Ascending aorta (tissue), 2 donors: ENCODE measurements at regions not wholly inside any gene's neighbourhood (a gene's known extent, or its start where the extent isn't known, plus 50 kb on each side); places are given as distances from the start of the nearest gene placed in this dataset.

Experiments used
- DNase-seq, 2 donors: peaks; one replicate each; pipeline ENCODE4 v3.0.0-alpha.2; 2019; ENCODE audit warnings: low spot score in 2 of 2
- H3K27ac ChIP-seq, 2 donors: fragments of 200-600 bp; sonication (generic); one replicate each; pipeline ENCODE4 v1.5.1; 2016 to 2017; ENCODE audit warnings: mild to moderate bottlenecking in 1 of 2
- H3K27me3 ChIP-seq: fragments of 200-600 bp; sonication (generic); one replicate; pipeline ENCODE4 v1.5.1; 2017
- H3K36me3 ChIP-seq, 2 donors: fragments of 200-600 bp; sonication (generic); one replicate each; pipeline ENCODE4 v1.5.1; 2016
- H3K4me1 ChIP-seq, 2 donors: fragments of 200-600 bp; sonication (generic); one replicate each; pipeline ENCODE4 v1.5.1; 2016 to 2017; ENCODE audit warnings: mild to moderate bottlenecking in 1 of 2
- H3K4me3 ChIP-seq, 2 donors: fragments of 200-600 bp; sonication (generic); one replicate each; pipeline ENCODE4 v1.5.1; 2016 to 2017; ENCODE audit warnings: mild to moderate bottlenecking in 1 of 2
- H3K9me3 ChIP-seq, 2 donors: fragments of 200-600 bp; sonication (generic); one replicate each; pipeline ENCODE4 v1.5.1; 2016
- intact Hi-C: fragments of 100-400 bp; cut with DNase I; formaldehyde crosslinking; loops from one replicate; pipeline ENCODE4 v1.15.1; 2023
- TF ChIP-seq, protein P1 (sequence below), 3 experiments: fragments of 200-600 bp in 2 of 3; fragments of 450-650 bp in 1 of 3; sonication (generic) in 2 of 3; IDR thresholded peaks; one replicate each; pipeline ENCODE4 v1.5.1; 2016 to 2019; ENCODE audit warnings: antibody characterized with exemption in 3 of 3, mild to moderate bottlenecking in 1 of 3, moderate library complexity in 1 of 3

DNA sequence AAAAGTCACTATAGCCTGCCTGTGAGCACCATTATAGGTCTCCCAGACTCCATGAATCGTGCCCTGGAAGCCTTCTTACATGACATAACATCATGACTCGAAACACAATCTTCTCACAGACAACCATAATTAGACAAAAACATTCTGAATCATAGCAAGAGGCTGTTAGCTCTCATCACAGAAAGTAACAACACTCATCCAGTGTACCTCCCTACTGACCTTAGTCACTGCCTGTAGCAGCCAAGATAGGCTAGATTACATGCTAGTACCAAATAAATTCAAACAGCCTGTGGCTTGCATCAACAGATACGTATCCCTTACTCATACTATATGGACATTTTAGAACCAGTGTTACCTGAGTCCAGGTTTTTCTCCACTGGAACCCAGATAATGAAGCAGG lies 663.8 kb upstream of the FOXG1 start:
- Histone ChIP-seq H3K36me3 (no peaks in the 10 kb centered on the region), H3K4me3 (no peak overlapping the region), H3K4me1 (no peaks in the 10 kb centered on the region), H3K27me3 (no peaks in the 10 kb centered on the region), H3K27ac (no peak overlapping the region), H3K9me3 (no peaks in the 10 kb centered on the region)
- DNase-seq = no peak
- intact Hi-C loops = no loop called here
- TF ChIP-seq, protein P1, sequence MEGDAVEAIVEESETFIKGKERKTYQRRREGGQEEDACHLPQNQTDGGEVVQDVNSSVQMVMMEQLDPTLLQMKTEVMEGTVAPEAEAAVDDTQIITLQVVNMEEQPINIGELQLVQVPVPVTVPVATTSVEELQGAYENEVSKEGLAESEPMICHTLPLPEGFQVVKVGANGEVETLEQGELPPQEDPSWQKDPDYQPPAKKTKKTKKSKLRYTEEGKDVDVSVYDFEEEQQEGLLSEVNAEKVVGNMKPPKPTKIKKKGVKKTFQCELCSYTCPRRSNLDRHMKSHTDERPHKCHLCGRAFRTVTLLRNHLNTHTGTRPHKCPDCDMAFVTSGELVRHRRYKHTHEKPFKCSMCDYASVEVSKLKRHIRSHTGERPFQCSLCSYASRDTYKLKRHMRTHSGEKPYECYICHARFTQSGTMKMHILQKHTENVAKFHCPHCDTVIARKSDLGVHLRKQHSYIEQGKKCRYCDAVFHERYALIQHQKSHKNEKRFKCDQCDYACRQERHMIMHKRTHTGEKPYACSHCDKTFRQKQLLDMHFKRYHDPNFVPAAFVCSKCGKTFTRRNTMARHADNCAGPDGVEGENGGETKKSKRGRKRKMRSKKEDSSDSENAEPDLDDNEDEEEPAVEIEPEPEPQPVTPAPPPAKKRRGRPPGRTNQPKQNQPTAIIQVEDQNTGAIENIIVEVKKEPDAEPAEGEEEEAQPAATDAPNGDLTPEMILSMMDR (IDR thresholded peaks at IDR 0.05) = no peak

DNA sequence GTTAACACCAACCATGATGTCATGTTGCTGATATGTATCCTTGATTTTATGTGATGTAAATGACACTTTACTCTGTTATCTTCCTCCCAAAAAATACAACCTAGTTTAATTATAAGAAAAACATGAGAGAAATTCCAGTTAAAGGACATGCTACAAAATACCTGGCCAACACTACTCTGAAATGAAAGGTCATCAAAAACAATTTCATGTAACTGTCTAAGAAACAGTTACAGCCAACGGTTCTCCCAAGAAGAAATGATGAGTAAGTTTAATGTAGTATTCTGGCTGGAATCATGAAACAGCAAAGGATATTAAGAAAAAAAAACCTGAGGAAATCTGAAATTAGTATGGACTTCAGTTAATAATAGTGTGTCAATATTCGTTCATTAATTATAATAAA lies 653.3 kb upstream of the FOXG1 start:
- H3K27ac ChIP-seq = no peak overlapping the region
- DNase-seq = no peak
- TF ChIP-seq, protein P1 (IDR thresholded peaks at IDR 0.05) = no peak
- intact Hi-C loops = no loop called here
- H3K4me3 ChIP-seq = no peak overlapping the region
- no peaks in the 10 kb centered on the region for H3K36me3 ChIP-seq
- H3K27me3 ChIP-seq = no peaks in the 10 kb centered on the region
- H3K4me1 ChIP-seq = no peaks in the 10 kb centered on the region
- H3K9me3 ChIP-seq = no peaks in the 10 kb centered on the region

DNA sequence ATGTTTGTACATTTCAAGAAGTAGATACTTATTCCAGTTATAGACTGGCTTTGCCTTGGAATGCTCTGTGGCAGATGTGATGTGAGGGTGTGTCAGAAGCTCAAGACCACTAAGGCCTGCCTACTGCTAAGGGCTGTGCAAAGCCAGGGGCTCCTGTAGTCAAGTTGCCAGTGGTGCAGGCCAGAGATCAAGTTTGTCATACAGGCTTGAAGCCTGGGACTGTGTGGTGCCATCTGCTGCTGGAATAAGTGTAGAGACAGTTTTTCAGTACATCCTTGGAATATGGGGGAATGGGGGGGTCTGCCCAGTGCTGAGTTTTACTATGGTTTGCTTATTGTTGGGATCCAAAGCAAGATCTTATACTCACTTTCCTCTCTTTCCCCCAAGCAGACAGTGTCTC lies 649.9 kb upstream of the FOXG1 start:
- no peak for DNase-seq
- no peak overlapping the region for H3K27ac ChIP-seq
- intact Hi-C loops = no loop called here
- no peak overlapping the region for H3K4me3 ChIP-seq
- no peaks in the 10 kb centered on the region for H3K4me1 ChIP-seq
- no peaks in the 10 kb centered on the region for H3K36me3 ChIP-seq
- no peaks in the 10 kb centered on the region for H3K9me3 ChIP-seq
- TF ChIP-seq, protein P1 (IDR thresholded peaks at IDR 0.05) = no peak
- no peaks in the 10 kb centered on the region for H3K27me3 ChIP-seq

DNA sequence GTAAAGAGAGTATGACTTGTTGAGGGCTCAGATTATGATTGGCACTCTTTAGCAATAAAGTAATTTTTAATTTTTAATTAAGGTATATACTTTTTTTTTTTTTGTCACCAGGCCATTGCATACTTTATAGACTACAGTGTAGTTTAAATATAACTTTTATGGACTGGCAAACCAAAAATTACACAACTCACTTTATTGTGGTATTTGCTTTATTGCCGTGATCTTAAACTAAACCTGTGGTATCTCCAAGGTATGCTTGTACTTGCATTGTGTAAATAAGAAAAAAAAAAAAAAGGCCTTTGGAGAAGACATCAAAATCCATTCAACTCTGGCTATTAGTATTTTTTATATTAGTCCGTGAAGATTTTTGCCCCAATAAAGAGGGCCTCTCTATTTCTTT lies 646.7 kb upstream of the FOXG1 start:
- no peak overlapping the region for H3K27ac ChIP-seq
- TF ChIP-seq, protein P1 (IDR thresholded peaks at IDR 0.05) = no peak

DNA sequence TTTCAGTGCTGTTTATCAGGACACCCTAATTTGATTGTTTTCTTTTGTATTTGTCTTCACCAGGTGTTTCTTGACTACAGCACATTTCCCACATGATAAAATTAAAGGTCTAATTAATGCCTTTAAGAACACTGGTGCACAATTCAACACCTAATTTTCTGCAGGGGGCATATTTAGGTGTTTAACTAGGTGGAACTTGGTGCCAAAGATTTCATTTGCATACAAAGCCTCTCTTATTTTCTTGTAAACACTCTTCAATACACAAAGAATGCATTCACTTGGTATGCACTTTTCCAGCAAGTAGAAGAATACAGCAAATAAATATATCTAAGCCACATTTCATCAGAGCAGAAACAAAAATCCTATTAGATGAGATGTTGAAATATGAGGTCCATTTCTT lies 646.2 kb upstream of the FOXG1 start:
- intact Hi-C loops = no loop called here
- Histone ChIP-seq H3K4me1 (no peaks in the 10 kb centered on the region), H3K27ac (no peak overlapping the region), H3K36me3 (no peaks in the 10 kb centered on the region), H3K27me3 (no peaks in the 10 kb centered on the region), H3K9me3 (no peaks in the 10 kb centered on the region), H3K4me3 (no peak overlapping the region)
- TF ChIP-seq, protein P1 (IDR thresholded peaks at IDR 0.05) = no peak
- DNase-seq = no peak

More for the DNA sequence above, 646.7 kb upstream of the FOXG1 start:
- Histone ChIP-seq H3K9me3 (no peaks in the 10 kb centered on the region), H3K36me3 (no peaks in the 10 kb centered on the region), H3K4me3 (no peak overlapping the region), H3K4me1 (no peaks in the 10 kb centered on the region), H3K27me3 (no peaks in the 10 kb centered on the region)
- intact Hi-C loops = no loop called here
- DNase-seq = no peak
